Neuronal stem cell (in vitro differentiated cells): ENCODE measurements at regions not wholly inside any gene's neighbourhood (a gene's known extent, or its start where the extent isn't known, plus 50 kb on each side); places are given as distances from the start of the nearest gene placed in this dataset.

Experiments used
- DNase-seq: peaks from one replicate; pipeline ENCODE4 v3.0.0-alpha.2; 2013; ENCODE audit warnings: low spot score
- H2AFZ ChIP-seq: one replicate; pipeline ENCODE4 v1.6.1; 2013; ENCODE audit warnings: mild to moderate bottlenecking, low read length, inconsistent platforms
- H2AK5ac ChIP-seq: 2 replicates; pipeline ENCODE4 v1.6.1; 2013; ENCODE audit warnings: low read depth, mild to moderate bottlenecking, inconsistent platforms, low read length, moderate library complexity, mixed read lengths
- H2BK120ac ChIP-seq: 2 replicates; pipeline ENCODE4 v1.6.1; 2013; ENCODE audit warnings: low read depth, mild to moderate bottlenecking, inconsistent platforms, low read length, moderate library complexity, mixed read lengths
- H2BK12ac ChIP-seq: one replicate; pipeline ENCODE4 v1.6.1; 2013; ENCODE audit warnings: low read length, inconsistent platforms
- H2BK15ac ChIP-seq: 2 replicates; pipeline ENCODE4 v1.6.1; 2013; ENCODE audit warnings: mild to moderate bottlenecking, low read length, inconsistent platforms, mixed read lengths
- H2BK5ac ChIP-seq: one replicate; pipeline ENCODE4 v1.6.1; 2013; ENCODE audit warnings: inconsistent platforms, mild to moderate bottlenecking, low read length, moderate library complexity
- H3K14ac ChIP-seq: one replicate; pipeline ENCODE4 v1.6.1; 2013; ENCODE audit warnings: low read length, inconsistent platforms
- H3K18ac ChIP-seq: 2 replicates; pipeline ENCODE4 v1.6.1; 2013; ENCODE audit warnings: low read length, inconsistent platforms
- H3K23ac ChIP-seq: 2 replicates; pipeline ENCODE4 v1.6.1; 2013; ENCODE audit warnings: low read depth, mild to moderate bottlenecking, mixed read lengths, low read length, inconsistent platforms; ENCODE audit not compliant: poor library complexity
- H3K27ac ChIP-seq: replicated peaks from 3 replicates; pipeline ENCODE4 v1.5.1; 2013; ENCODE audit warnings: low read length, inconsistent platforms
- H3K27me3 ChIP-seq, 3 experiments: 2 replicates each; pipeline ENCODE4 v1.6.1; 2013; ENCODE audit warnings: low read length in 3 of 3, mild to moderate bottlenecking in 2 of 3, inconsistent platforms in 1 of 3, low read depth in 1 of 3, mixed read lengths in 1 of 3, moderate library complexity in 1 of 3; ENCODE audit not compliant: control insufficient read depth in 3 of 3, insufficient read depth in 3 of 3
- H3K36me3 ChIP-seq, 2 donors: replicated peaks in 1 of 2; 2 replicates each; pipeline ENCODE4 v1.6.1; 2013; ENCODE audit warnings: low read length in 2 of 2; ENCODE audit not compliant: control insufficient read depth in 2 of 2, insufficient read depth in 2 of 2
- H3K4ac ChIP-seq: 2 replicates; pipeline ENCODE4 v1.6.1; 2013; ENCODE audit warnings: inconsistent platforms, mild to moderate bottlenecking, low read length, moderate library complexity
- H3K4me1 ChIP-seq, 2 donors: 1 replicate in 1 of 2; 2 replicates in 1 of 2; pipeline ENCODE4 v1.6.1; 2013; ENCODE audit warnings: low read length in 2 of 2, low read depth in 1 of 2; ENCODE audit not compliant: control insufficient read depth in 2 of 2, insufficient read depth in 1 of 2
- H3K4me2 ChIP-seq: one replicate; pipeline ENCODE4 v1.6.1; 2013; ENCODE audit warnings: mild to moderate bottlenecking, low read length, inconsistent platforms; ENCODE audit not compliant: insufficient read depth, poor library complexity, severe bottlenecking
- H3K4me3 ChIP-seq, 2 donors: 2 replicates each; pipeline ENCODE4 v1.5.1; 2013; ENCODE audit warnings: low read length in 2 of 2, mild to moderate bottlenecking in 2 of 2, inconsistent platforms in 1 of 2, moderate library complexity in 1 of 2
- H3K79me1 ChIP-seq: one replicate; pipeline ENCODE4 v1.6.1; 2013; ENCODE audit warnings: low read depth, mild to moderate bottlenecking, inconsistent platforms, low read length, moderate library complexity
- H3K9ac ChIP-seq: one replicate; pipeline ENCODE4 v1.6.1; 2013; ENCODE audit warnings: mild to moderate bottlenecking, low read depth, low read length, inconsistent platforms; ENCODE audit not compliant: poor library complexity
- H3K9me3 ChIP-seq, 2 donors: replicated peaks in 1 of 2; 2 replicates each; pipeline versions ENCODE3 to v1.6.1; 2013; ENCODE audit warnings: low read length in 2 of 2, mild to moderate bottlenecking in 2 of 2, inconsistent platforms in 1 of 2, low read depth in 1 of 2, mixed read lengths in 1 of 2, moderate library complexity in 1 of 2; ENCODE audit not compliant: control insufficient read depth in 2 of 2, insufficient read depth in 1 of 2
- H4K8ac ChIP-seq: one replicate; pipeline ENCODE4 v1.6.1; 2013; ENCODE audit warnings: low read depth, mild to moderate bottlenecking, inconsistent platforms, low read length, moderate library complexity
- H4K91ac ChIP-seq: one replicate; pipeline ENCODE4 v1.6.1; 2013; ENCODE audit warnings: low read length, low read depth, mild to moderate bottlenecking, inconsistent platforms; ENCODE audit not compliant: poor library complexity
- WGBS, 2 donors: extraction: QIAGEN DNeasy Blood & Tissue Kit; methylation state at CpG; one replicate each; pipeline ENCODE4 v1.1.7; 2013; ENCODE audit warnings: missing lambda C conversion rate in 2 of 2, mixed read lengths in 1 of 2; ENCODE audit not compliant: insufficient read length in 2 of 2, insufficient replicate concordance in 1 of 2; ENCODE audit errors: extremely low coverage in 2 of 2; 5-methylcytosine and 5-hydroxymethylcytosine counted together

- no peak overlapping the region for H2BK5ac ChIP-seq
- WGBS, 2 donors: no CpG with 5 or more reads among the region's 3 CpGs
- no peak overlapping the region for H3K4ac ChIP-seq
- no peak overlapping the region for H3K4me3 ChIP-seq
- H3K4me2 ChIP-seq: no peak overlapping the region
- no peaks in the 10 kb centered on the region for H3K36me3 ChIP-seq
- no peaks in the 10 kb centered on the region for H3K79me1 ChIP-seq
- H2BK120ac ChIP-seq: no peak overlapping the region
- no peak overlapping the region for H2AFZ ChIP-seq
- no peak overlapping the region for H3K18ac ChIP-seq
- no peak overlapping the region for H4K8ac ChIP-seq
- no peak overlapping the region for H4K91ac ChIP-seq
- DNase-seq: no peak
- H3K9me3 ChIP-seq: no peaks in the 10 kb centered on the region
- no peak overlapping the region for H2AK5ac ChIP-seq
- H3K27me3 ChIP-seq: no peaks in the 10 kb centered on the region
- no peak overlapping the region for H2BK12ac ChIP-seq
- H3K27ac ChIP-seq: no peak overlapping the region
- H3K14ac ChIP-seq: no peak overlapping the region
- H3K23ac ChIP-seq: no peak overlapping the region
- no peak overlapping the region for H3K9ac ChIP-seq
- H3K4me1 ChIP-seq: no peaks in the 10 kb centered on the region
- H2BK15ac ChIP-seq: no peak overlapping the region
Observed at GRCh38 chr6:74431873-74432580, 736.0 kb downstream of the CD109 start.

- no peak overlapping the region for H4K91ac ChIP-seq
- H3K14ac ChIP-seq: no peak overlapping the region
- no peak for DNase-seq
- no peak overlapping the region for H3K27ac ChIP-seq
- no peak overlapping the region for H2AFZ ChIP-seq
- no peak overlapping the region for H4K8ac ChIP-seq
- H3K36me3 ChIP-seq: no peaks in the 10 kb centered on the region
- H3K4ac ChIP-seq: no peak overlapping the region
- no peak overlapping the region for H3K9ac ChIP-seq
- H3K23ac ChIP-seq: no peak overlapping the region
- H3K18ac ChIP-seq: no peak overlapping the region
- no peak overlapping the region for H3K4me3 ChIP-seq
- no peak overlapping the region for H3K4me2 ChIP-seq
- H3K27me3 ChIP-seq: no peaks in the 10 kb centered on the region
- WGBS, 2 donors: no CpG with 5 or more reads among the region's 1 CpG
- no peak overlapping the region for H2BK120ac ChIP-seq
- no peaks in the 10 kb centered on the region for H3K79me1 ChIP-seq
- H2BK5ac ChIP-seq: no peak overlapping the region
- H3K4me1 ChIP-seq: no peaks in the 10 kb centered on the region
- no peak overlapping the region for H2BK15ac ChIP-seq
- H2BK12ac ChIP-seq: no peak overlapping the region
- H2AK5ac ChIP-seq: no peak overlapping the region
- no peaks in the 10 kb centered on the region for H3K9me3 ChIP-seq
Observed at GRCh38 chr6:74420221-74420620, 724.2 kb downstream of the CD109 start.

- H3K14ac ChIP-seq: no peak overlapping the region
- H3K18ac ChIP-seq: no peak overlapping the region
- H3K9ac ChIP-seq: no peak overlapping the region
- no peak overlapping the region for H3K4me2 ChIP-seq
- no peak overlapping the region for H2BK12ac ChIP-seq
- no peak overlapping the region for H3K4ac ChIP-seq
- no peak overlapping the region for H4K91ac ChIP-seq
- DNase-seq: no peak
- no peak overlapping the region for H3K4me3 ChIP-seq
- H2AFZ ChIP-seq: no peak overlapping the region
- no peak overlapping the region for H2BK5ac ChIP-seq
- no peaks in the 10 kb centered on the region for H3K79me1 ChIP-seq
- no peak overlapping the region for H4K8ac ChIP-seq
- no peak overlapping the region for H2AK5ac ChIP-seq
- no peaks in the 10 kb centered on the region for H3K27me3 ChIP-seq
- H3K9me3 ChIP-seq: no peaks in the 10 kb centered on the region
- H2BK120ac ChIP-seq: no peak overlapping the region
- no peak overlapping the region for H2BK15ac ChIP-seq
- no peaks in the 10 kb centered on the region for H3K36me3 ChIP-seq
- H3K27ac ChIP-seq: no peak overlapping the region
- H3K23ac ChIP-seq: no peak overlapping the region
- no peaks in the 10 kb centered on the region for H3K4me1 ChIP-seq
Observed at GRCh38 chr6:74415056-74415455, 719.1 kb downstream of the CD109 start.

GRCh38 chr6:74410630-74411029 lies 714.6 kb downstream of the CD109 start:
- H3K9ac ChIP-seq: no peak overlapping the region
- no peak overlapping the region for H2BK12ac ChIP-seq
- WGBS, 2 donors: no CpG with 5 or more reads among the region's 1 CpG

More at GRCh38 chr6:74410630-74411029, 714.6 kb downstream of the CD109 start:
- Histone ChIP-seq H2AK5ac (no peak overlapping the region), H3K9me3 (no peaks in the 10 kb centered on the region), H4K8ac (no peak overlapping the region), H2BK5ac (no peak overlapping the region), H4K91ac (no peak overlapping the region), H3K4me2 (no peak overlapping the region), H2BK120ac (no peak overlapping the region), H3K14ac (no peak overlapping the region), H3K23ac (no peak overlapping the region), H3K4me3 (no peak overlapping the region), H3K79me1 (no peaks in the 10 kb centered on the region), H3K27ac (no peak overlapping the region), H3K27me3 (no peaks in the 10 kb centered on the region), H3K4me1 (no peaks in the 10 kb centered on the region), H2AFZ (no peak overlapping the region), H3K18ac (no peak overlapping the region), H3K4ac (no peak overlapping the region), H3K36me3 (no peaks in the 10 kb centered on the region), H2BK15ac (no peak overlapping the region)
- no peak for DNase-seq
